HepG2 (cell line): ENCODE measurements at regions not wholly inside any gene's neighbourhood (a gene's known extent, or its start where the extent isn't known, plus 50 kb on each side); places are given as distances from the start of the nearest gene placed in this dataset.

ENCODE experiments used
- ATAC-seq: fragments of 200-7000 bp; cut with Tn5 transposase; 3 replicates; pipeline ENCODE4 v1.9.1; 2020; ENCODE audit warnings: mild to moderate bottlenecking, moderate library complexity
- BruUV-seq: library from RNA; stranded (reverse); fragments of 400-500 nt; replicated peaks from 2 replicates; lab custom pipeline; 2021; lab: Mats Ljungman, UMichigan
- CTCF ChIA-PET: fragments of 300-600 bp; formaldehyde crosslinking; extraction: SDS; loops from one replicate; lab custom pipeline; 2021; ENCODE audit warnings: low total read pairs, inconsistent platforms, low intra/inter-chr PET ratio; lab: Yijun Ruan, JAX
- POLR2A ChIA-PET: fragments of 350-600 bp; sonication (Branson Sonifier 250); formaldehyde crosslinking; loops from one replicate; lab custom pipeline; 2020; ENCODE audit warnings: antibody characterized with exemption, inconsistent platforms; lab: Yijun Ruan, JAX
- DNase-seq: peaks from one replicate; pipeline ENCODE4 v3.0.0-alpha.2; 2015; ENCODE audit warnings: low spot score
- FAIRE-seq: peaks from 3 replicates; lab custom pipeline; 2011; peaks lifted over from hg19 to GRCh38; lab: Jason Lieb, UNC
- H2AFZ ChIP-seq: one replicate; pipeline ENCODE4 v1.6.1; 2011; ENCODE audit warnings: low read length, inconsistent platforms
- H3K27ac ChIP-seq: fragments of 300-600 bp; 3 replicates; pipeline ENCODE4 v1.8.0; 2011; ENCODE audit warnings: mixed run types, mild to moderate bottlenecking, mixed read lengths, low read length, inconsistent platforms; ENCODE audit not compliant: insufficient read depth; ENCODE audit errors: extremely low read length
- H3K27me3 ChIP-seq, 2 experiments: fragments of 200-600 bp in 1 of 2; 2 replicates in 1 of 2; 3 replicates in 1 of 2; pipeline versions ENCODE4 v1.6.0 to v1.8.0; 2011; ENCODE audit warnings: low read length in 2 of 2, mild to moderate bottlenecking in 2 of 2, moderate library complexity in 2 of 2, inconsistent platforms in 1 of 2; ENCODE audit not compliant: insufficient read depth in 2 of 2, control insufficient read depth in 1 of 2
- H3K36me3 ChIP-seq, 2 experiments: fragments of 200-600 bp in 1 of 2; replicated peaks in 1 of 2; 2 replicates in 1 of 2; 3 replicates in 1 of 2; pipeline versions ENCODE4 v1.5.1 to v1.8.0; 2011; ENCODE audit warnings: low read length in 2 of 2, inconsistent platforms in 1 of 2; ENCODE audit not compliant: insufficient read depth in 2 of 2, control insufficient read depth in 1 of 2
- H3K4me1 ChIP-seq: 2 replicates; pipeline ENCODE4 v1.5.1; 2012; ENCODE audit warnings: low read length, inconsistent platforms; ENCODE audit not compliant: insufficient read depth
- H3K4me2 ChIP-seq: 2 replicates; pipeline ENCODE4 v1.6.0; 2011; ENCODE audit warnings: low read depth, low read length, inconsistent platforms
- H3K4me3 ChIP-seq, 3 experiments: fragments of 200-600 bp in 1 of 3; sonication (generic), shearing (Covaris generic) in 1 of 3; replicated peaks in 1 of 3; 2 replicates each; pipeline ENCODE4 v1.5.1; 2011 to 2016; ENCODE audit warnings: low read length in 3 of 3, inconsistent platforms in 2 of 3, low read depth in 2 of 3, mild to moderate bottlenecking in 2 of 3, control low read depth in 1 of 3, mixed read lengths in 1 of 3; ENCODE audit not compliant: insufficient read depth in 1 of 3
- H3K79me2 ChIP-seq: one replicate; pipeline ENCODE4 v1.6.1; 2011; ENCODE audit warnings: low read length, inconsistent platforms; ENCODE audit not compliant: insufficient read depth
- H3K9ac ChIP-seq: 2 replicates; pipeline ENCODE4 v1.6.0; 2011; ENCODE audit warnings: mild to moderate bottlenecking, low read depth, low read length, inconsistent platforms; ENCODE audit not compliant: insufficient read depth
- H3K9me3 ChIP-seq: 2 replicates; pipeline ENCODE4 v1.5.1; 2012; ENCODE audit warnings: mild to moderate bottlenecking, low read length
- H4K20me1 ChIP-seq: 2 replicates; pipeline ENCODE4 v1.6.0; 2011; ENCODE audit warnings: inconsistent platforms, mild to moderate bottlenecking, low read length, moderate library complexity; ENCODE audit not compliant: insufficient read depth
- ARID4A ChIP-seq: sonication (generic); formaldehyde crosslinking; IDR thresholded peaks from 2 replicates; pipeline ENCODE4 v1.5.0; 2020; ENCODE audit warnings: mild to moderate bottlenecking, missing genetic modification reagents, borderline replicate concordance
- CAMTA2 ChIP-seq: sonication (generic); formaldehyde crosslinking; IDR thresholded peaks from 2 replicates; pipeline ENCODE4 v1.4.0; 2020; ENCODE audit warnings: mild to moderate bottlenecking, missing genetic modification reagents, borderline replicate concordance
- EP300 ChIP-seq, 3 experiments: sonication (generic) in 1 of 3; formaldehyde crosslinking in 1 of 3; IDR thresholded peaks; 2 replicates each; pipeline versions ENCODE4 v1.5.1 to v1.6.1; 2011 to 2020; ENCODE audit warnings: low read depth in 2 of 3, low read length in 2 of 3, borderline replicate concordance in 1 of 3, improper control_type of control experiment in 1 of 3, mild to moderate bottlenecking in 1 of 3, missing genetic modification reagents in 1 of 3, moderate library complexity in 1 of 3
- EZH2 ChIP-seq: conservative IDR thresholded peaks from 2 replicates; pipeline ENCODE4 v1.6.1; 2012; ENCODE audit warnings: mild to moderate bottlenecking, low read depth, low read length, moderate library complexity
- GATAD1 ChIP-seq: IDR thresholded peaks from 2 replicates; pipeline ENCODE4 v1.6.1; 2016; ENCODE audit warnings: missing genetic modification reagents, missing compliant biosample characterization
- GATAD2A ChIP-seq: IDR thresholded peaks from 2 replicates; pipeline ENCODE4 v1.6.1; 2016
- IKZF4 ChIP-seq: sonication (generic); formaldehyde crosslinking; IDR thresholded peaks from 2 replicates; pipeline ENCODE4 v1.5.1; 2020; ENCODE audit warnings: borderline replicate concordance, mild to moderate bottlenecking, low read depth, missing genetic modification reagents; ENCODE audit errors: not compliant biosample characterization
- KLF15 ChIP-seq: sonication (generic); formaldehyde crosslinking; IDR thresholded peaks from 2 replicates; pipeline ENCODE4 v1.8.1; 2023; ENCODE audit warnings: borderline replicate concordance, mild to moderate bottlenecking, inconsistent platforms, missing genetic modification reagents, mixed read lengths
- ONECUT2 ChIP-seq: sonication (generic); formaldehyde crosslinking; IDR thresholded peaks from 2 replicates; pipeline ENCODE4 v1.4.0; 2020; ENCODE audit warnings: missing genetic modification reagents
- PHF21A ChIP-seq: sonication (generic); formaldehyde crosslinking; IDR thresholded peaks from 2 replicates; pipeline ENCODE4 v1.5.0; 2020; ENCODE audit warnings: mild to moderate bottlenecking, missing genetic modification reagents
- RXRB ChIP-seq: IDR thresholded peaks from 2 replicates; pipeline ENCODE4 v1.6.1; 2016; ENCODE audit warnings: borderline replicate concordance, missing genetic modification reagents, missing compliant biosample characterization
- SATB2 ChIP-seq: sonication (generic); formaldehyde crosslinking; IDR thresholded peaks from 2 replicates; pipeline ENCODE4 v1.5.0; 2020; ENCODE audit warnings: missing genetic modification reagents
- TEF ChIP-seq: sonication (generic); formaldehyde crosslinking; IDR thresholded peaks from 2 replicates; pipeline ENCODE4 v1.5.0; 2020; ENCODE audit warnings: missing genetic modification reagents
- ZBTB7B ChIP-seq: sonication (generic); formaldehyde crosslinking; IDR thresholded peaks from 2 replicates; pipeline ENCODE4 v1.4.0; 2020; ENCODE audit warnings: missing genetic modification reagents
- ZNF354B ChIP-seq: sonication (generic); formaldehyde crosslinking; IDR thresholded peaks from 2 replicates; pipeline ENCODE4 v1.8.0; 2022; ENCODE audit warnings: mild to moderate bottlenecking, missing genetic modification reagents
- ZNF530 ChIP-seq: sonication (generic); formaldehyde crosslinking; IDR thresholded peaks from 2 replicates; pipeline ENCODE4 v1.5.0; 2020; ENCODE audit warnings: low read depth, mild to moderate bottlenecking, missing genetic modification reagents
- WGBS: methylation state at CpG from one replicate; pipeline ENCODE4 v1.1.6; 2017; ENCODE audit warnings: low lambda C conversion rate; 5-methylcytosine and 5-hydroxymethylcytosine counted together
- in situ Hi-C: cut with HindIII; loops from 2 replicates; pipeline ENCODE4 v1.10.0; 2017; ENCODE audit warnings: low pct_unique_long_range_greater_than_20kb; ENCODE audit not compliant: extremely low pct_ligation_motif_present
- intact Hi-C: fragments of 100-400 bp; cut with micrococcal nuclease; formaldehyde crosslinking; loops from one replicate; pipeline ENCODE4 v1.10.0; 2022; ENCODE audit not compliant: unreplicated experiment
- TF ChIP-seq, protein P1 (sequence below): sonication (generic); formaldehyde crosslinking; IDR thresholded peaks from 2 replicates; pipeline ENCODE4 v1.5.0; 2020; ENCODE audit warnings: mild to moderate bottlenecking, missing genetic modification reagents, borderline replicate concordance
- TF ChIP-seq, protein P2 (sequence below): sonication (generic); formaldehyde crosslinking; IDR thresholded peaks from 2 replicates; pipeline ENCODE4 v1.5.0; 2020; ENCODE audit warnings: mild to moderate bottlenecking, low read depth, missing genetic modification reagents, borderline replicate concordance

DNA sequence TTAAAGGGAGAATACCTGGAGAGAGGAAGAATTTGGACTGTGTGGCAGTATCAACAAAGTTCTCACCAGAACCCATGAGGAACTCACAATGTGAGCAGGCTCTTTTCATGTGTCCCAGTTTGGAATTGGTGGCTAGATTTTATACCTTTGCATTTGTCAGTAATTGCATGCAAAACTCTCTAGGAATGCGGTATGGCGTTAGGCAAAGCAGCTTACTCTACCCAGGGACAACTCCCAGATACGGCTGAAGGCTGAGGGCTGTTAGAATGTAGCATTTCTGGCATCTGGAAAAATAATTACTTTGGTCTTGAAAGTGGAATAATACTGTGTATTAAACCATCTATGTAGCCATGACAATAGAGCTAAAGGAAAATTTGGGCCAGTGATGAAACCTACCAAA lies 635.5 kb downstream of the SLC16A7 start:
- H4K20me1 ChIP-seq: no peaks in the 10 kb centered on the region
- no TSS peak for BruUV-seq
- FAIRE-seq (no peak), DNase-seq (no peak), ATAC-seq (no peak)
- H3K4me3 ChIP-seq: no peak overlapping the region
- H2AFZ ChIP-seq: no peak overlapping the region
- no peaks in the 10 kb centered on the region; a peak in 1 of 5 replicates for H3K27me3 ChIP-seq
- 3% methylated on average over 3 of the region's 3 CpGs for WGBS
- intact Hi-C loops: no loop called here
- no peaks in the 10 kb centered on the region for H3K9me3 ChIP-seq
- H3K79me2 ChIP-seq: no peaks in the 10 kb centered on the region
- no peaks in the 10 kb centered on the region for H3K36me3 ChIP-seq
- TF ChIP-seq CAMTA2 (CRISPR knock-in tag) (no peak), TEF (CRISPR knock-in tag) (no peak), GATAD2A (no peak), KLF15 (no peak), PHF21A (CRISPR knock-in tag) (no peak), ONECUT2 (CRISPR knock-in tag) (no peak), IKZF4 (no peak), SATB2 (CRISPR knock-in tag) (no peak), ZNF354B (CRISPR knock-in tag) (no peak), EZH2 (no peak), RXRB (no peak), ZBTB7B (no peak), ARID4A (CRISPR knock-in tag) (no peak), ZNF530 (no peak), GATAD1 (CRISPR knock-in tag) (no peak), EP300 (IDR thresholded peaks at IDR 0.05; ENCODE audit: low read depth in 2 of 2, low read length in 2 of 2) (no peak), EP300 (CRISPR knock-in tag; IDR thresholded peaks at IDR 0.05; ENCODE audit: borderline replicate concordance) (no peak)
- TF ChIP-seq, protein P1, sequence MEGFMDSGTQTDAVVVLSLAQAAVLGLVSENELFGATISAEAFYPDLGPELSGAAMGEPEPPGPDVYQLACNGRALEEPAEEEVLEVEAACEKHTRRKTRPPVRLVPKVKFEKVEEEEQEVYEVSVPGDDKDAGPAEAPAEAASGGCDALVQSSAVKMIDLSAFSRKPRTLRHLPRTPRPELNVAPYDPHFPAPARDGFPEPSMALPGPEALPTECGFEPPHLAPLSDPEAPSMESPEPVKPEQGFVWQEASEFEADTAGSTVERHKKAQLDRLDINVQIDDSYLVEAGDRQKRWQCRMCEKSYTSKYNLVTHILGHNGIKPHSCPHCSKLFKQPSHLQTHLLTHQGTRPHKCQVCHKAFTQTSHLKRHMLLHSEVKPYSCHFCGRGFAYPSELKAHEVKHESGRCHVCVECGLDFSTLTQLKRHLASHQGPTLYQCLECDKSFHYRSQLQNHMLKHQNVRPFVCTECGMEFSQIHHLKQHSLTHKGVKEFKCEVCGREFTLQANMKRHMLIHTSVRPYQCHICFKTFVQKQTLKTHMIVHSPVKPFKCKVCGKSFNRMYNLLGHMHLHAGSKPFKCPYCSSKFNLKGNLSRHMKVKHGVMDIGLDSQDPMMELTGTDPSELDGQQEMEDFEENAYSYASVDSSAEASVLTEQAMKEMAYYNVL (CRISPR knock-in tag): no peak
- TF ChIP-seq, protein P2, sequence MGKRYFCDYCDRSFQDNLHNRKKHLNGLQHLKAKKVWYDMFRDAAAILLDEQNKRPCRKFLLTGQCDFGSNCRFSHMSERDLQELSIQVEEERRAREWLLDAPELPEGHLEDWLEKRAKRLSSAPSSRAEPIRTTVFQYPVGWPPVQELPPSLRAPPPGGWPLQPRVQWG (CRISPR knock-in tag): no peak
- in situ Hi-C loops: no loop called here
- no peak overlapping the region for H3K4me2 ChIP-seq
- no peaks in the 10 kb centered on the region for H3K4me1 ChIP-seq
- ChIA-PET POLR2A (no interaction called here), CTCF (no interaction called here)
- H3K9ac ChIP-seq: no peak overlapping the region
- no peak overlapping the region for H3K27ac ChIP-seq
